A549 (cell line): ENCODE measurements at regions not wholly inside any gene's neighbourhood (a gene's known extent, or its start where the extent isn't known, plus 50 kb on each side); places are given as distances from the start of the nearest gene placed in this dataset.

Experiments
- JUNB ChIP-seq: fragments of >200 bp; sonication (Bioruptor Twin); formaldehyde crosslinking; IDR thresholded peaks from 2 replicates; pipeline ENCODE4 v1.6.1; 2016
- MAZ ChIP-seq: fragments of 150-350 bp; IDR thresholded peaks from 2 replicates; pipeline ENCODE4 v1.6.1; 2014; ENCODE audit warnings: antibody characterized with exemption, low read depth, low read length, borderline replicate concordance
- POLR2A ChIP-seq: IDR thresholded peaks from 2 replicates; pipeline ENCODE4 v1.6.1; 2012; ENCODE audit warnings: mild to moderate bottlenecking, low read length
- RAD21 ChIP-seq, 2 experiments: fragments of >200 bp in 1 of 2; sonication (Bioruptor Twin) in 1 of 2; formaldehyde crosslinking in 1 of 2; IDR thresholded peaks in 1 of 2; conservative IDR thresholded peaks in 1 of 2; 2 replicates in 1 of 2; 3 replicates in 1 of 2; pipeline ENCODE4 v1.6.1; 2012 to 2018; ENCODE audit warnings: inconsistent platforms in 1 of 2
- SMC3 ChIP-seq: fragments of >200 bp; sonication (Bioruptor Twin); formaldehyde crosslinking; IDR thresholded peaks from 3 replicates; pipeline ENCODE4 v1.6.1; 2018; ENCODE audit warnings: inconsistent platforms
- TF ChIP-seq, protein P1 (sequence below): fragments of >200 bp; sonication (Bioruptor Twin); formaldehyde crosslinking; IDR thresholded peaks from 3 replicates; pipeline ENCODE4 v1.5.1; 2016

- no peak for TF ChIP-seq POLR2A
- TF ChIP-seq RAD21 (conservative IDR thresholded peaks at IDR 0.05 in 1 of 2, IDR thresholded peaks at IDR 0.05 in 1 of 2): no peak
- TF ChIP-seq, protein P1, sequence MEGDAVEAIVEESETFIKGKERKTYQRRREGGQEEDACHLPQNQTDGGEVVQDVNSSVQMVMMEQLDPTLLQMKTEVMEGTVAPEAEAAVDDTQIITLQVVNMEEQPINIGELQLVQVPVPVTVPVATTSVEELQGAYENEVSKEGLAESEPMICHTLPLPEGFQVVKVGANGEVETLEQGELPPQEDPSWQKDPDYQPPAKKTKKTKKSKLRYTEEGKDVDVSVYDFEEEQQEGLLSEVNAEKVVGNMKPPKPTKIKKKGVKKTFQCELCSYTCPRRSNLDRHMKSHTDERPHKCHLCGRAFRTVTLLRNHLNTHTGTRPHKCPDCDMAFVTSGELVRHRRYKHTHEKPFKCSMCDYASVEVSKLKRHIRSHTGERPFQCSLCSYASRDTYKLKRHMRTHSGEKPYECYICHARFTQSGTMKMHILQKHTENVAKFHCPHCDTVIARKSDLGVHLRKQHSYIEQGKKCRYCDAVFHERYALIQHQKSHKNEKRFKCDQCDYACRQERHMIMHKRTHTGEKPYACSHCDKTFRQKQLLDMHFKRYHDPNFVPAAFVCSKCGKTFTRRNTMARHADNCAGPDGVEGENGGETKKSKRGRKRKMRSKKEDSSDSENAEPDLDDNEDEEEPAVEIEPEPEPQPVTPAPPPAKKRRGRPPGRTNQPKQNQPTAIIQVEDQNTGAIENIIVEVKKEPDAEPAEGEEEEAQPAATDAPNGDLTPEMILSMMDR: no peak
- no peak for TF ChIP-seq JUNB
- TF ChIP-seq MAZ: no peak
- no peak for TF ChIP-seq SMC3
These were observed 209.1 kb upstream of the VWC2 start for GRCh38 chr7:49564379-49564714.
